ENCODE measurements at regions not wholly inside any gene's neighbourhood (a gene's known extent, or its start where the extent isn't known, plus 50 kb on each side); places are given as distances from the start of the nearest gene placed in this dataset.

DNA sequence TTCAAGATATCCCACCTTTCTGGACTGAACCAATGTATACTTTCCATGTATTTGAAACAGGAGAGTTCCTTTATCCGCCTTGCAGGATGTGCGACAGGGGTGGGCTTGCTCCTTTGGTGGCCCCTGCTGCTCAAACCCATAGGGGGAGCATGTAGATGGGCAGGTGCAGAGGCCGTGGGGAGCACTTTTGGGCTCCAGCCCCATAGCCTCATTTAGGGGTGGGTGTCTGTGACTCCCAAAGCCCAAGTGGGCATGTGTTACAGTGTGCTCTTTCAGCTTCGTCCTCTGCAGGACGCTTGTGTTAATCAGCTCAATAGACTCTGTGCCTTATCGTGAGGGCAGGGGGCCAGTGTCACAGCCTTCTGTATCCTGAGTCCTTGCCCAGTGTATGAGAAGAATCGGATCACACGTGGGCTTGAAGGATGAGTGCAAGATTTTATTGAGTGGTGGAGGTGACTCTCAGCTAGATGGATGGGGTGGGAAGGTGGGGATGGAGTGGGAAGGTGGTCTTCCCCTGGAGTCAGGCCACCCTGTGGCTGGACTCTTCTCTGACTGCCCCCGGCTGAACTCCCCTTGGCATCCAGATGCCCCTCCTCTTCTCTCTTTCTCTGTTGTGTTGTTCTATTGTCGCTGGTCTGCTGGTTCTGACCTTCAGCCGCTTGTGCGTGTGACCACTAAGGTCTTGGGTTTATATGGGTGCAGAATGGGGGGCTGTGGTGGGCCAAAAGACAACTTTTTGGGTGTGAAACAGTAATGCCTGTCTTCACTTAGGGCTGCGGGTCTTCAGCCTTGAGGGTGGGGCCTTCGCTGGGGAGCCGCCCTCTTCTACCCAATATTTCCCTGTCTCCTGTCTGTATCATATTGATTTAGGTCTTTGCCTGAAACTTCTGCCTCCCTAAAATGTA lies 262.2 kb downstream of the GLRX3 start:
- FAIRE-seq (no peak), DNase-seq (ENCODE audit: low read depth, low spot score) (no peak)
- dilution Hi-C loops (cut with MboI; ENCODE audit: extremely low pct_ligation_motif_present, low sequenced_read_pairs) = no loop called here
- H3K4me3 ChIP-seq (ENCODE audit: control insufficient read depth in 2 of 3, extremely low read depth in 1 of 3, insufficient read depth in 2 of 3, low read depth in 1 of 3, low read length in 3 of 3) = no peak overlapping the region
- no peaks in the 10 kb centered on the region for H3K9me1 ChIP-seq (ENCODE audit: control insufficient read depth, extremely low read depth, insufficient read depth, low read length)
- no peak overlapping the region for H3K9ac ChIP-seq (ENCODE audit: control insufficient read depth, extremely low read depth, insufficient read depth, low read length)
- no peaks in the 10 kb centered on the region for H3K27me3 ChIP-seq (ENCODE audit: control insufficient read depth, extremely low read depth, insufficient read depth, low read length)
- H2AFZ ChIP-seq (ENCODE audit: control insufficient read depth, low read length) = no peak overlapping the region
- no peaks in the 10 kb centered on the region for H3K36me3 ChIP-seq (ENCODE audit: control insufficient read depth in 2 of 2, extremely low read depth in 1 of 2, insufficient read depth in 2 of 2, low read length in 2 of 2)
- peaks cover 2% of the 10 kb centered on the region for H3K9me3 ChIP-seq (ENCODE audit: control insufficient read depth, low read depth, low read length)
- H3K4me2 ChIP-seq (ENCODE audit: control insufficient read depth, extremely low read depth, insufficient read depth, low read depth, low read length) = no peak overlapping the region
- no peaks in the 10 kb centered on the region for H3K79me2 ChIP-seq (ENCODE audit: control insufficient read depth, insufficient read depth, low read length)
- no peaks in the 10 kb centered on the region for H3K4me1 ChIP-seq (ENCODE audit: control insufficient read depth, extremely low read depth, insufficient read depth, low read length)
- no peak for TF ChIP-seq CTCF (optimal IDR thresholded peaks at IDR 0.05 in 1 of 3, IDR thresholded peaks at IDR 0.05 in 1 of 3, conservative IDR thresholded peaks at IDR 0.05 in 1 of 3; ENCODE audit: extremely low read depth in 1 of 3, insufficient read depth in 2 of 3, low read length in 3 of 3)
- no peak for TF ChIP-seq EZH2 (IDR thresholded peaks at IDR 0.05; ENCODE audit: low read length)
- no peaks in the 10 kb centered on the region for H4K20me1 ChIP-seq (ENCODE audit: control insufficient read depth, extremely low read depth, insufficient read depth, low read length)
- H3K27ac ChIP-seq (ENCODE audit: control insufficient read depth, insufficient read depth, low read length) = no peak overlapping the region

DNA sequence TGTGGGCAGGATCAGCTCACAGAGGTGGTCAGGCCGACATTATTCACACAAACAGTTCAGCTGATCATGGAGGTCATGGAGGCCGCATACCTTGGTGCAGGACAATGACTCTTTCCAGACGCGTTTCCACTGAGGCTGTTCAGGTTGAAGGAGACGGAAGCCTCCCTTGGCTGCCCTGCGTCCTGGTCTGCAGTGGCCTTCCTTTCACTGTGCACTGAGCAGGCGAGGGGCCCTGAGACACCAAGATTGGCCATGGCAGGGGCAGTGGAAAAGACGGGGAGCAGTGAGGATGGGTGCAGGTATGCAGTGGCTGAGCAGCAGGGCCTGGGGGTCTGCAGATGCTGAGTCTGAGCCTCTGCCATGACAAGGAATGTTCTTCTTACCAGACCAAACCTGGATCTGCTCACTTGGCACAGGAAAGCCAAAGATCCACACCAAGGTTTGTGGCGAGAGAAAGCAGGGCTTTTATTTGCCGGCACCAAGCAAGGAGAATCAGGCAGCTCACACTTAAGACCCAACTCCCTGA lies 263.3 kb downstream of the GLRX3 start:
- no peaks in the 10 kb centered on the region for H3K9me3 ChIP-seq (ENCODE audit: control insufficient read depth, low read depth, low read length)
- H3K9ac ChIP-seq (ENCODE audit: control insufficient read depth, extremely low read depth, insufficient read depth, low read length) = no peak overlapping the region
- dilution Hi-C loops (cut with MboI; ENCODE audit: extremely low pct_ligation_motif_present, low sequenced_read_pairs) = no loop called here
- DNase-seq (ENCODE audit: low read depth, low spot score) = no peak
- H2AFZ ChIP-seq (ENCODE audit: control insufficient read depth, low read length) = no peak overlapping the region
- no peaks in the 10 kb centered on the region for H3K27me3 ChIP-seq (ENCODE audit: control insufficient read depth, extremely low read depth, insufficient read depth, low read length)
- no peaks in the 10 kb centered on the region for H3K79me2 ChIP-seq (ENCODE audit: control insufficient read depth, insufficient read depth, low read length)
- no peaks in the 10 kb centered on the region for H4K20me1 ChIP-seq (ENCODE audit: control insufficient read depth, extremely low read depth, insufficient read depth, low read length)
- H3K4me3 ChIP-seq (ENCODE audit: control insufficient read depth in 2 of 3, extremely low read depth in 1 of 3, insufficient read depth in 2 of 3, low read depth in 1 of 3, low read length in 3 of 3) = no peak overlapping the region
- no peak for FAIRE-seq
- H3K4me1 ChIP-seq (ENCODE audit: control insufficient read depth, extremely low read depth, insufficient read depth, low read length) = no peaks in the 10 kb centered on the region
- no peaks in the 10 kb centered on the region for H3K36me3 ChIP-seq (ENCODE audit: control insufficient read depth in 2 of 2, extremely low read depth in 1 of 2, insufficient read depth in 2 of 2, low read length in 2 of 2)
- no peaks in the 10 kb centered on the region for H3K9me1 ChIP-seq (ENCODE audit: control insufficient read depth, extremely low read depth, insufficient read depth, low read length)
- H3K27ac ChIP-seq (ENCODE audit: control insufficient read depth, insufficient read depth, low read length) = no peak overlapping the region
- no peak overlapping the region for H3K4me2 ChIP-seq (ENCODE audit: control insufficient read depth, extremely low read depth, insufficient read depth, low read depth, low read length)
- no peak for TF ChIP-seq CTCF (optimal IDR thresholded peaks at IDR 0.05 in 1 of 3, IDR thresholded peaks at IDR 0.05 in 1 of 3, conservative IDR thresholded peaks at IDR 0.05 in 1 of 3; ENCODE audit: extremely low read depth in 1 of 3, insufficient read depth in 2 of 3, low read length in 3 of 3)
- TF ChIP-seq EZH2 (IDR thresholded peaks at IDR 0.05; ENCODE audit: low read length) = no peak
